ENCODE measurements at regions not wholly inside any gene's neighbourhood (a gene's known extent, or its start where the extent isn't known, plus 50 kb on each side); places are given as distances from the start of the nearest gene placed in this dataset.

GRCh38 chr17:73742948-73743381, 98.7 kb upstream of the SDK2 start:
- no peak for TF ChIP-seq POLR2AphosphoS5 (IDR thresholded peaks at IDR 0.05; ENCODE audit: low read depth, low read length)
- no peak for TF ChIP-seq SIN3A (IDR thresholded peaks at IDR 0.05; ENCODE audit: borderline replicate concordance, insufficient read depth, low read length)
- TF ChIP-seq REST (IDR thresholded peaks at IDR 0.05; ENCODE audit: insufficient read depth in 1 of 2, low read depth in 2 of 2, low read length in 2 of 2): no peak
- no peak for TF ChIP-seq TAF1 (IDR thresholded peaks at IDR 0.05; ENCODE audit: borderline replicate concordance, insufficient read depth, low read length)
- TF ChIP-seq FOXP2 (optimal IDR thresholded peaks at IDR 0.05; ENCODE audit: borderline replicate concordance, extremely low read depth, extremely low read length, insufficient read depth): no peak

- TF ChIP-seq FOXP2 (optimal IDR thresholded peaks at IDR 0.05; ENCODE audit: borderline replicate concordance, extremely low read depth, extremely low read length, insufficient read depth) (no peak), TAF1 (IDR thresholded peaks at IDR 0.05; ENCODE audit: borderline replicate concordance, insufficient read depth, low read length) (no peak), REST (IDR thresholded peaks at IDR 0.05; ENCODE audit: insufficient read depth in 1 of 2, low read depth in 2 of 2, low read length in 2 of 2) (no peak), SIN3A (IDR thresholded peaks at IDR 0.05; ENCODE audit: borderline replicate concordance, insufficient read depth, low read length) (no peak), POLR2AphosphoS5 (IDR thresholded peaks at IDR 0.05; ENCODE audit: low read depth, low read length) (no peak)
Measured at GRCh38 chr17:73743518-73744201, 99.4 kb upstream of the SDK2 start.

- TF ChIP-seq SIN3A (IDR thresholded peaks at IDR 0.05; ENCODE audit: borderline replicate concordance, insufficient read depth, low read length) (no peak), REST (IDR thresholded peaks at IDR 0.05; ENCODE audit: insufficient read depth in 1 of 2, low read depth in 2 of 2, low read length in 2 of 2) (no peak), FOXP2 (optimal IDR thresholded peaks at IDR 0.05; ENCODE audit: borderline replicate concordance, extremely low read depth, extremely low read length, insufficient read depth) (no peak), TAF1 (IDR thresholded peaks at IDR 0.05; ENCODE audit: borderline replicate concordance, insufficient read depth, low read length) (no peak), POLR2AphosphoS5 (IDR thresholded peaks at IDR 0.05; ENCODE audit: low read depth, low read length) (no peak)
Measured at GRCh38 chr17:73744411-73744810, 100.2 kb upstream of the SDK2 start.

- TF ChIP-seq TAF1 (IDR thresholded peaks at IDR 0.05; ENCODE audit: borderline replicate concordance, insufficient read depth, low read length): no peak
- no peak for TF ChIP-seq FOXP2 (optimal IDR thresholded peaks at IDR 0.05; ENCODE audit: borderline replicate concordance, extremely low read depth, extremely low read length, insufficient read depth)
- TF ChIP-seq SIN3A (IDR thresholded peaks at IDR 0.05; ENCODE audit: borderline replicate concordance, insufficient read depth, low read length): no peak
- TF ChIP-seq REST (IDR thresholded peaks at IDR 0.05; ENCODE audit: insufficient read depth in 1 of 2, low read depth in 2 of 2, low read length in 2 of 2): no peak
- TF ChIP-seq POLR2AphosphoS5 (IDR thresholded peaks at IDR 0.05; ENCODE audit: low read depth, low read length): no peak
Measured at GRCh38 chr17:73746314-73747073, 102.2 kb upstream of the SDK2 start.

Measured in PFSK-1 (cell line).